ENCODE measurements at regions not wholly inside any gene's neighbourhood (a gene's known extent, or its start where the extent isn't known, plus 50 kb on each side); places are given as distances from the start of the nearest gene placed in this dataset.

DNA sequence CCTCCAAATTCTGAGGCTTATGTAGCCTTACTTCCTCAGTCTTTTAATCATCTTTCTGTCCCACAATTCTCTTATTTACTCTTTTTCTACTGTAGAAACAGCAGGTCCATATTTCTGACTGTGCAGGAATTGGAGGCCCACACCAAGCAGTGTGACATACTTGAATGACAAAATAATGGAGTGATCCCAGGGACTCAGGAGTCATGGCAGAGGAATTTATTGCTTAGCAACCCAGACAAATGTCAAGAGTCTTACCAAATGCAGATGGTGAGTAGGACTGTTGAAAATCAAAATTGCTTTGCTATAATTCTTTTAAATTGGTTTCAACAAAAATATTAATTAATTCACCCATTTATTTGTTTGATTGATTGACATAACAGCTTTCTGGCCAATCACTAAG lies 59.9 kb downstream of the HTR1B start:
- TF ChIP-seq FOXP2 (optimal IDR thresholded peaks at IDR 0.05; ENCODE audit: borderline replicate concordance, extremely low read depth, extremely low read length, insufficient read depth) (no peak), SIN3A (IDR thresholded peaks at IDR 0.05; ENCODE audit: borderline replicate concordance, insufficient read depth, low read length) (no peak), POLR2AphosphoS5 (IDR thresholded peaks at IDR 0.05; ENCODE audit: low read depth, low read length) (no peak), REST (IDR thresholded peaks at IDR 0.05; ENCODE audit: insufficient read depth in 1 of 2, low read depth in 2 of 2, low read length in 2 of 2) (no peak), TAF1 (IDR thresholded peaks at IDR 0.05; ENCODE audit: borderline replicate concordance, insufficient read depth, low read length) (no peak)

Data from PFSK-1 (cell line).